Body of pancreas (tissue), 4 donors: ENCODE measurements at regions not wholly inside any gene's neighbourhood (a gene's known extent, or its start where the extent isn't known, plus 50 kb on each side); places are given as distances from the start of the nearest gene placed in this dataset.
A peak's percentile ranks its signal among the peaks of the same experiment; 100 is the strongest.

Experiments used
- ATAC-seq: fragments of 150-250 bp; one replicate; pipeline ENCODE4 v1.9.1; 2016
- DNase-seq, 4 donors: peaks; one replicate each; pipeline ENCODE4 v3.0.0-alpha.2; 2019
- H3K27ac ChIP-seq, 4 donors: fragments of 200-600 bp; sonication (generic); 1 replicate in 3 of 4; 2 replicates in 1 of 4; pipeline versions ENCODE4 v1.5.1 to v1.6.1; 2016 to 2019; ENCODE audit warnings: mild to moderate bottlenecking in 1 of 4, mixed read lengths in 1 of 4, moderate library complexity in 1 of 4
- H3K27me3 ChIP-seq, 2 donors: fragments of 200-600 bp; sonication (generic); one replicate each; pipeline ENCODE4 v1.6.0; 2016; ENCODE audit warnings: mild to moderate bottlenecking in 1 of 2
- H3K36me3 ChIP-seq, 2 donors: fragments of 200-600 bp; sonication (generic); replicated peaks in 1 of 2; 2 replicates each; pipeline ENCODE4 v1.5.1; 2016; ENCODE audit warnings: low read depth in 2 of 2; ENCODE audit not compliant: insufficient read depth in 1 of 2
- H3K4me1 ChIP-seq: fragments of 200-600 bp; sonication (generic); one replicate; pipeline ENCODE4 v1.6.0; 2016
- H3K4me3 ChIP-seq, 2 donors: fragments of 200-600 bp; sonication (generic); 1 replicate in 1 of 2; 2 replicates in 1 of 2; pipeline ENCODE4 v1.5.1; 2016 to 2019
- H3K9me3 ChIP-seq, 3 donors: fragments of 200-600 bp; sonication (generic); 1 replicate in 2 of 3; 2 replicates in 1 of 3; pipeline ENCODE4 v1.5.1; 2016
- POLR2A ChIP-seq, 3 donors: fragments of 450-650 bp; IDR thresholded peaks; one replicate each; pipeline ENCODE4 v1.6.1; 2016; ENCODE audit warnings: antibody characterized with exemption in 3 of 3, mild to moderate bottlenecking in 2 of 3
- WGBS, 2 donors: methylation state at CpG; one replicate each; pipeline ENCODE4 v1.1.5; 2017; 5-methylcytosine and 5-hydroxymethylcytosine counted together
- intact Hi-C: fragments of 100-400 bp; cut with DNase I; formaldehyde crosslinking; loops from one replicate; pipeline ENCODE4 v1.15.1; 2023
- TF ChIP-seq, protein P1 (sequence below), 7 experiments: fragments of 450-650 bp in 4 of 7; fragments of 200-600 bp in 3 of 7; sonication (generic) in 3 of 7; IDR thresholded peaks; one replicate each; pipeline ENCODE4 v1.5.1; 2016 to 2019; ENCODE audit warnings: antibody characterized with exemption in 7 of 7

DNA sequence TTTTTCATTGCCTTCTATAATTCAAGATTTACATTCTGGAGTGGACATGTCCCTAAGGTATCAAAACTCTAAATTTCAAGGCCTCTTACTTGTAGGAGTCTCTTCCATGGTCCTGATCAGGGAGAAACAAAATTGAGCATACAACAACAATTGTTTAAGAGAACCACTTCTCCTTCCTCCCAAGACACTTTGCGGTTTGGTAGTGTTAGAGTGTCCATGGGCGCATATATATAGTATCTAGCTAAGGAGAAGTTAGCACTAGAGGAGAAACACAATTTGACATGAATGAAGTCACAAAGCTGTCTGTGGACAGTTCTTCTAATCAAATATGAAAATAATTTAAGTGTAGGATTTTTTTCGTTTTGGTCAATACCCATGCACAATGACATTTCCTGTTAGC, 349.1 kb upstream of the MAP2 start:
- H3K4me1 ChIP-seq: no peaks in the 10 kb centered on the region
- ATAC-seq (no peak), DNase-seq (no peak)
- no peaks in the 10 kb centered on the region for H3K36me3 ChIP-seq
- no peaks in the 10 kb centered on the region for H3K9me3 ChIP-seq
- no peak overlapping the region for H3K27ac ChIP-seq
- no peak for TF ChIP-seq POLR2A (IDR thresholded peaks at IDR 0.05)
- TF ChIP-seq, protein P1, sequence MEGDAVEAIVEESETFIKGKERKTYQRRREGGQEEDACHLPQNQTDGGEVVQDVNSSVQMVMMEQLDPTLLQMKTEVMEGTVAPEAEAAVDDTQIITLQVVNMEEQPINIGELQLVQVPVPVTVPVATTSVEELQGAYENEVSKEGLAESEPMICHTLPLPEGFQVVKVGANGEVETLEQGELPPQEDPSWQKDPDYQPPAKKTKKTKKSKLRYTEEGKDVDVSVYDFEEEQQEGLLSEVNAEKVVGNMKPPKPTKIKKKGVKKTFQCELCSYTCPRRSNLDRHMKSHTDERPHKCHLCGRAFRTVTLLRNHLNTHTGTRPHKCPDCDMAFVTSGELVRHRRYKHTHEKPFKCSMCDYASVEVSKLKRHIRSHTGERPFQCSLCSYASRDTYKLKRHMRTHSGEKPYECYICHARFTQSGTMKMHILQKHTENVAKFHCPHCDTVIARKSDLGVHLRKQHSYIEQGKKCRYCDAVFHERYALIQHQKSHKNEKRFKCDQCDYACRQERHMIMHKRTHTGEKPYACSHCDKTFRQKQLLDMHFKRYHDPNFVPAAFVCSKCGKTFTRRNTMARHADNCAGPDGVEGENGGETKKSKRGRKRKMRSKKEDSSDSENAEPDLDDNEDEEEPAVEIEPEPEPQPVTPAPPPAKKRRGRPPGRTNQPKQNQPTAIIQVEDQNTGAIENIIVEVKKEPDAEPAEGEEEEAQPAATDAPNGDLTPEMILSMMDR (IDR thresholded peaks at IDR 0.05): no peak
- intact Hi-C loops: no loop called here
- no peak overlapping the region for H3K4me3 ChIP-seq
- no peaks in the 10 kb centered on the region for H3K27me3 ChIP-seq
- 85 to 95% methylated on average over 3 of the region's 3 CpGs for WGBS, 2 donors

DNA sequence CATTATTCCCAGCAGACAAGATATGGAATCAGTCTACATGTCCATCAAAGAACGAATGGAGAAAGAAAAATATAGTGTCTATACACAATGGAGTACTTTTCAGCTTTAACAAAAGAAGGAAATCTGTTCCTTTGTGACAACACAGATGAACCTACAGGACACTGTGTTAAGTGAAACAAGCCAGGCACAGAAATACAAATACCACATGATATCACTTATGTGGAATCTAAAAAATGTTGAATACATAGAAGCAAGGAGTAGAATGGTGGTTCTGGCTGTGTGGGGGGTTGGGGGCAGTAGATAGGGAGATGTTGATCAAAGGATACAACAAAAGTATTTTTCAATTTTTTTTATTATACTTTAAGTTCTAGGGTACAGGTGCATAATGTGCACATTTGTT, 347.7 kb upstream of the MAP2 start:
- WGBS, 2 donors: 58 to 62% methylated on average over 1 of the region's 1 CpG
- Histone ChIP-seq H3K4me1 (no peaks in the 10 kb centered on the region), H3K4me3 (no peak overlapping the region), H3K9me3 (no peaks in the 10 kb centered on the region), H3K27ac (no peak overlapping the region), H3K27me3 (no peaks in the 10 kb centered on the region), H3K36me3 (no peaks in the 10 kb centered on the region)
- DNase-seq: no peak
- no peak for ATAC-seq
- intact Hi-C loops: no loop called here
- TF ChIP-seq POLR2A (IDR thresholded peaks at IDR 0.05): no peak
- TF ChIP-seq, protein P1 (IDR thresholded peaks at IDR 0.05): no peak

DNA sequence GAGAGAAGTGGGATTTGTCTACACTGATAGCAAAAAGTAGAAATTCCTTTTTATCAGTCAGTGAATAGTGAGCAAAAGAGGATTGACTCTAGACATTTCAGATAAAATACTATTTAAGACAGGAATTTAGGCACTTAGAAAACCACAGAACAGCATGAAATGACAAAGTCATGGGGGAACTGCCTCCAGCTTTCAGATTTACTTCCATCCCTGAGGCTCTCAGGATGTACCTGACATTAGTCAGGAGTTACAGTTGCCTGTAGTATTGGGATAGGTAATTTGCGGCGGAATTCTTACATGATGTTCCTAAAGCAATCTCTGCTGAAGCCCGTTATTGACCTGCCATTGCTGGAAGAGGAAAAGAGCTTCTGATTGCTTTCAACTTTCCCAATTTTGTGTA, 337.1 kb upstream of the MAP2 start:
- Histone ChIP-seq H3K9me3 (no peaks in the 10 kb centered on the region), H3K27me3 (no peaks in the 10 kb centered on the region), H3K36me3 (no peaks in the 10 kb centered on the region), H3K27ac (no peak overlapping the region), H3K4me3 (no peak overlapping the region), H3K4me1 (no peaks in the 10 kb centered on the region)
- intact Hi-C loops: no loop called here
- ATAC-seq (no peak), DNase-seq (no peak)
- WGBS, 2 donors: 92% methylated on average over 3 of the region's 3 CpGs
- no peak for TF ChIP-seq POLR2A (IDR thresholded peaks at IDR 0.05)
- TF ChIP-seq, protein P1 (IDR thresholded peaks at IDR 0.05): no peak

DNA sequence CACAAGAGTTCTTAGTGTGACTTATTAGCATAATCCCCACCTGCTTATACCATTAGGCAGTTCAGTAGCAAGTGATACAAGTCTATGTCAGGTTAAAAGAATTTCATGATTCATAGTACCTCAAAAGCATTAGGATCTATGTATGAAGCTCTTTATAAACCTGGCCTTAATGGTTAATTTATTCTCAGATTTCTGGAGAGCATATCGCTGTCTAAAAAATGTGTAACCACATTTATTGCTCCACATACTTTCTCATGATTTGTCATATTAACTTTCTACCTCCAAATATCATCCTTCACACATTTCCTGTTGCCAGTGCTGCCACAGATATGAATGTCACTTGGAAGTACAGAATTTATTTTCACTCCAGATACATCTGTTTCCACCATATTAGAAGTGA, 332.8 kb upstream of the MAP2 start:
- H3K9me3 ChIP-seq: no peaks in the 10 kb centered on the region
- TF ChIP-seq POLR2A (IDR thresholded peaks at IDR 0.05): no peak
- TF ChIP-seq, protein P1 (IDR thresholded peaks at IDR 0.05): no peak
- WGBS, 2 donors: 32 to 44% methylated on average over 1 of the region's 1 CpG
- no peaks in the 10 kb centered on the region for H3K4me1 ChIP-seq
- intact Hi-C loops: no loop called here
- H3K36me3 ChIP-seq: no peaks in the 10 kb centered on the region
- peak; percentile 64 for ATAC-seq
- H3K4me3 ChIP-seq: no peak overlapping the region
- H3K27ac ChIP-seq: no peak overlapping the region
- no peak for DNase-seq
- H3K27me3 ChIP-seq: no peaks in the 10 kb centered on the region

DNA sequence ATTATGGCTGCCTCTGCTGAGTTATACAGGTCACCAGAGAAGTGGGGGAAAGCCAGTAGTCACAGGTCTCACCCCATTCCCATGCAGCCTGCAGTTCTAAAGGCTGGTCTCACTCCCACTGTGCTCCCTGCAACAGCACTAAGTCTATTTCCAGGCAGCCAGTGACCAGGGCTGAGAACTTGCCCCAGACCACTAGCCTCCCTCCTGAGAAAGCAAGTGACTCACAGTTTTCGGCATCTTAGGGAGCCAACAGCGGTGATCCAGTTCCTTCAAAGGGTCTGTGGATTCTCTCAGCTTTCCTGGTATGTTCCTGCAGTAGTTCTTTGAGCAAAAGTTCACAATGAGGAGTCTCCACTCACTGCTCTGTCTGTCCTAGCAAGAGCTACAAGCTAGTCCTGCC, 329.6 kb upstream of the MAP2 start:
- no peak for ATAC-seq

More for the DNA sequence above, 329.6 kb upstream of the MAP2 start:
- 87 to 100% methylated on average over 2 of the region's 2 CpGs for WGBS, 2 donors
- no peaks in the 10 kb centered on the region for H3K27me3 ChIP-seq
- H3K4me1 ChIP-seq: no peaks in the 10 kb centered on the region
- TF ChIP-seq, protein P1 (IDR thresholded peaks at IDR 0.05): no peak
- no peak for TF ChIP-seq POLR2A (IDR thresholded peaks at IDR 0.05)
- no peaks in the 10 kb centered on the region for H3K36me3 ChIP-seq
- no peak overlapping the region for H3K4me3 ChIP-seq
- intact Hi-C loops: no loop called here
- no peaks in the 10 kb centered on the region for H3K9me3 ChIP-seq
- no peak overlapping the region for H3K27ac ChIP-seq
- DNase-seq: no peak
